ENCODE measurements at regions not wholly inside any gene's neighbourhood (a gene's known extent, or its start where the extent isn't known, plus 50 kb on each side); places are given as distances from the start of the nearest gene placed in this dataset.

DNA sequence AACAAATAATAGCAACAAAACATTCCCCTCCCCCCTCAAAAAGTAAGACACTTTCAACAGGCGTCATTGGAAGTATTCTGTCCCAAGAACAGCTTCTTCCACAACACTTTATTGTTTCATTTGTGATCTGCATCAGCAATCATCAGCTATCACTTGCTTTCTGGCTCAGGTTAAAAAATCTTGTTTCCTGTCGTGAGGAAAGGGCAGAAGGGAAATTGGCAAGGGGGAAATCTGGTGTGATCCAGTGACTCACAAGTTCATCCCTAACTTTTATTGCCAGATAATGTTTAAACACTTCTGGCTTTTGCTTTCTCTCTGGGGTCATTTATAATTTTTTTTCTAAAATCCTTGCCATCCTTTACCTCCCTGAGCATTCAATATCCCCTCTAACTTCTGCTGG, 247.4 kb upstream of the GIMD1 start:
- H3K9me3 Mint-ChIP-seq: peaks cover under 1% of the 10 kb centered on the region
- H3K27me3 Mint-ChIP-seq: no peaks in the 10 kb centered on the region
- H3K4me1 Mint-ChIP-seq: no peaks in the 10 kb centered on the region
- intact Hi-C loops (cut with micrococcal nuclease): no loop called here
- H3K4me3 Mint-ChIP-seq: no peak overlapping the region
- DNase-seq: no peak
- no peaks in the 10 kb centered on the region for H3K36me3 Mint-ChIP-seq (ENCODE audit: low read depth)
- no peak overlapping the region for H3K27ac Mint-ChIP-seq

DNA sequence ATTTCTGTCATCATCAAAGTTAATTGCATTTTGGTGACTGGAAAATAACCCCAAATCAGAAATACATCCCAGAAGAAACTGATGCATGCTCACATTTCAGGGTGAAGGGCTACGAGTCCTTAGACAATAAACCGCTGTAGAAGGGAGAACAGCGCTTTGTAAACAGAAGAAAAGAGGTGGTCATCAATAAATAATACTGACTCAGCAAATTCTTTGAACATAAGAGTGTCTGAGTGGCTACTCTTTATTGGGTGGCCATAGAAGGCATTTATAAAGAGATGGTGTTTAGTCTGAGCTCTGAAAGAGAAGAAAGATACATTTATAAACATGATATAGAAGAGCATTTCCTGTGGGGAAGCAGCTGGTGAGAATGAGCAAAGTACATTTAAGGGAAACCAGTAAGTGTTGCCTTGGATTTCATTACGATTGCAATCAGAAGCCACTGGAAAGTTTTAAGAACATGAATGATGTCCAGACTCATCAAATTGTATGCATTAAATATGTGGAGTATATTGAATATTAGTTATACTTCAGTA, 246.9 kb upstream of the GIMD1 start:
- H3K27ac Mint-ChIP-seq: no peak overlapping the region
- H3K4me3 Mint-ChIP-seq: no peak overlapping the region
- H3K27me3 Mint-ChIP-seq: no peaks in the 10 kb centered on the region
- no peak for DNase-seq
- intact Hi-C loops (cut with micrococcal nuclease): no loop called here
- no peaks in the 10 kb centered on the region for H3K36me3 Mint-ChIP-seq (ENCODE audit: low read depth)
- H3K9me3 Mint-ChIP-seq: peaks cover 3% of the 10 kb centered on the region
- no peaks in the 10 kb centered on the region for H3K4me1 Mint-ChIP-seq

DNA sequence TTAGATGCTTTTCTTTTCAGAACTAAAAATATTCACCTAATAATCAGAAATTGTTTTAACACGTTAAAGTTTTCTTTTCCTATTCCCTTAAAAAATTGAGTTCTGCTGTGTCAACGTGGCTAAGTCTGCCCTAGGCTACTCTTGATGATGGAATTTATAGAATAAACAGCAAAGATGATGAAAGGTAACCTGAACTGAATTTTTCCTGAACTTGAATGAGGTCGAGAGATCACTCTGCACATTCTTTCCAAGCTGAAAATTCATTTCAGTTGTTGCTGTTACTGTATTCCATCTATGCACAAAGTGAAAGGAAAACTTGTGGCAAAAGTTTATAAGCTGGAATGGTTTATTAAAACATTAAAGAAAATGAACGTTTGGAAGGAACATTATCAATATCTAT, 245.9 kb upstream of the GIMD1 start:
- no peaks in the 10 kb centered on the region for H3K4me1 Mint-ChIP-seq
- H3K36me3 Mint-ChIP-seq (ENCODE audit: low read depth): no peaks in the 10 kb centered on the region
- no peak overlapping the region for H3K27ac Mint-ChIP-seq
- intact Hi-C loops (cut with micrococcal nuclease): no loop called here
- H3K4me3 Mint-ChIP-seq: no peak overlapping the region
- no peaks in the 10 kb centered on the region for H3K27me3 Mint-ChIP-seq
- DNase-seq: no peak
- H3K9me3 Mint-ChIP-seq: peaks cover 3% of the 10 kb centered on the region

DNA sequence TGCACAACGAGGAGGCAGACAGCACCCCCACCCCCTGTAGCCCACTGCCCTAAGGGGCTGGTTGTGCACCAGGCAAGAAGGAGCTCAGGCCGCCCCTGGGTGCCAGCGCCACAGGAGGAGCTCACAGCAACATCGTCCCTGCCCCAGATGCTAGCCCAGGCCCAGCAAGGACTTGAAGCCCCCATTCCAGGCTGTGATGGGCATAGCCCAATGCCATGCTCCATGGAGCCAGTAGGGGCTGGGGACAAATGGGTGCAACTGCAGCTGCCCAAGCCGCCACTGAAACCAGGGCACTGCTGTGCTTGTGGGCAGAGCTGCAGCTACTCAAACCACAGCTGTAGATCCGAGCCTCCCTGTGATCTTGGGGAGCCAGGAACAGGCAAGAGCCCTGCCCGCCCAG, 241.3 kb upstream of the GIMD1 start:
- Mint-ChIP-seq H3K27me3 (no peaks in the 10 kb centered on the region), H3K4me1 (no peaks in the 10 kb centered on the region), H3K4me3 (no peak overlapping the region), H3K36me3 (ENCODE audit: low read depth) (no peaks in the 10 kb centered on the region), H3K9me3 (peaks cover 3% of the 10 kb centered on the region), H3K27ac (no peak overlapping the region)
- intact Hi-C loops (cut with micrococcal nuclease): no loop called here
- DNase-seq: no peak

DNA sequence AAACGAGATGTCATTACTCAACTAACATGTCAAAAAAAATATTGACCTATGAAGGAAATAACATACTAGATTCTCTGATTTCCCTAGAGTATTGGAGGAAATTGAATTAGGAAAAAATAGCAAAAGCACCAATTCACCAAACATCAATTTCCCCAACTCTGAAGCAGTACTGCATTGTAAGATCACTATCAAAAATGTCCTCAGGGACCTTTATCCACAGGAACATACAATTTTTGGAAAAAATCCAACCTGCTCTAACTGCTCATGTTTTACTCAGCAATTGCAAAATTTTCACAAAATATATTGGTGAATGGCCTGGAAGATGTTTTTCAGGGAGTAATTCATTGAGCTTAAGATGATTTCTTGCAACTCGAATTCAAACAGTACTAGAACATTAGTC, 239.0 kb upstream of the GIMD1 start:
- Mint-ChIP-seq H3K36me3 (ENCODE audit: low read depth) (no peaks in the 10 kb centered on the region), H3K27ac (no peak overlapping the region), H3K4me1 (no peaks in the 10 kb centered on the region), H3K4me3 (no peak overlapping the region), H3K27me3 (no peaks in the 10 kb centered on the region), H3K9me3 (peaks cover 3% of the 10 kb centered on the region)
- intact Hi-C loops (cut with micrococcal nuclease): no loop called here
- no peak for DNase-seq

DNA sequence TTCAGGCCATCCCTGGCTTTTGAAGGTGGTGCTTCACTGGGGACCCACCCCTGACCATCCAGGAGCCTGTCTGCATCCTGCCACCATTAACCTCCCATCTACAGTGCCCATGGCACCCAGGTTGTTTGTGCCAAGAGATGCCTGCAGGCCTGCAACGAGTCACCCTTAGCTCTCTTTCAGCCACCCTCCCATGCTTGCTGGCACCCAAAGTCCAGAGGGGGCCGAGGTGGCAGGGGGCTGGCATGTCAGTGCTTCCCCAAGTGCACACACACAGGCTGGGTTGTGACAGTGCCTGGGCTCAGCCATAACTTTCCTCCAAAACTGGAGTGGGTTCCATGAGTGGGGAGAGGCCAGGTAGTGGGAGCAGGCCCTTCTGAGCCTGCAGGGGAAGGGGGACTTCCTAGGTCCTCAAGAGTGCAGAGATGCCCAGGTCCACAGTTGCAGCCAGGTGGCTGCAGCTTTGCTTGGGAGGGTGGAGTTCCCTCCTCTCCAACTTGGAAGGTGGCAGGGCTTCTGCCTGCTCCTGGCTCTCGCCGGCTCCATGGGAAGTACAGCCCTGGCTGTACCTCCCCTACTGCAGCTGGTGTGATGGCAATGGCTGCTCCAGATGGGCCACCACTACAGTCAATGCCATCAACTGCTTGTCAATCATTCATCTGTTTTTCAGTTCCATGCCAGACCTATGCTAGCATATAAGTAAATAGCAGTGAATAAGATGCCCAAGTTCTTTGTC, 235.9 kb upstream of the GIMD1 start:
- no peaks in the 10 kb centered on the region for H3K9me3 Mint-ChIP-seq
- no peak overlapping the region for H3K4me3 Mint-ChIP-seq
- no peak for DNase-seq
- no peak overlapping the region for H3K27ac Mint-ChIP-seq
- H3K4me1 Mint-ChIP-seq: no peaks in the 10 kb centered on the region
- H3K36me3 Mint-ChIP-seq (ENCODE audit: low read depth): no peaks in the 10 kb centered on the region
- intact Hi-C loops (cut with micrococcal nuclease): no loop called here
- H3K27me3 Mint-ChIP-seq: no peaks in the 10 kb centered on the region

DNA sequence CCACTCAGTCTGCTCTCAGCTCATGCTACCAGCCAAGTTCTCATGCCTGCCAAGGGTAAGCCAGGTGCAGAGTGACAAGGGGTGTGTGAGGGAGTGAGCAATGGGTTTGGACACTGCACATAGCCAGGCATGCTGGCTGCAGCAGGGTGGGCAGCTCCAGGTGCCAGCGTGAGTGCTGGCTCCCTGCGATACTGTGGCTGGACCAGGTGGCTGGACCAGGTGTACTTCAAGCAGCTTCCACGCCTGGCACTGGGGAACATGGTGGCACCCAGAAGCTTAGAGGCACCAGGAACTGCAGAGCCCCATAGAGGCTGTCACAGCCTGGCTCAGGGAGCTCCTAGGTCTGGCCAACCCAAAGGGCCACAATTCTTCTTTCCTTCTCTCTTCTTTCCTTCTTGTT, 234.9 kb upstream of the GIMD1 start:
- no peaks in the 10 kb centered on the region for H3K9me3 Mint-ChIP-seq
- no peak for DNase-seq

DNA sequence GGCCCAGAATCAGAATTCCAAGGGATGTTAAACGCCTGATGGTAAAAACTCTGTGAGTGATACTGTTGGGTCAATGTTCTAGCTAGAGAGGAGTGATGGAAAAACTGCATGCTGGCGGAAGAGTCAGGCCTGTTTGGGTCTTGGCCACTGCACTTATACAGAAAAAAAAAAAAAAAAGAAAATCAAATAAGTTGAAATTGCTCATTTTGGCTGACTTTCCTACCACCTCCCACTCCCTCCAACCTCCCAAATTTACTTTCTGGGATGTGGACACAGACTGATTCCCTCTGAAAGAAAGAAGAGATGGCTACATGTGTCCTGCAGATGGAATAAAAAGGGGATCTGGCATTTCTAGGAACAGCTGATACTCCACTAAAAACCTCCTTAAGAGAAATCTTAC, 234.1 kb upstream of the GIMD1 start:
- no peaks in the 10 kb centered on the region for H3K36me3 Mint-ChIP-seq (ENCODE audit: low read depth)
- no peak overlapping the region for H3K27ac Mint-ChIP-seq
- H3K27me3 Mint-ChIP-seq: no peaks in the 10 kb centered on the region
- DNase-seq: no peak
- no peak overlapping the region for H3K4me3 Mint-ChIP-seq
- intact Hi-C loops (cut with micrococcal nuclease): no loop called here
- H3K9me3 Mint-ChIP-seq: no peaks in the 10 kb centered on the region
- no peaks in the 10 kb centered on the region for H3K4me1 Mint-ChIP-seq

More for the DNA sequence above, 234.9 kb upstream of the GIMD1 start:
- no peaks in the 10 kb centered on the region for H3K36me3 Mint-ChIP-seq (ENCODE audit: low read depth)
- H3K4me1 Mint-ChIP-seq: no peaks in the 10 kb centered on the region
- intact Hi-C loops (cut with micrococcal nuclease): no loop called here
- H3K4me3 Mint-ChIP-seq: no peak overlapping the region
- H3K27ac Mint-ChIP-seq: no peak overlapping the region
- no peaks in the 10 kb centered on the region for H3K27me3 Mint-ChIP-seq

DNA sequence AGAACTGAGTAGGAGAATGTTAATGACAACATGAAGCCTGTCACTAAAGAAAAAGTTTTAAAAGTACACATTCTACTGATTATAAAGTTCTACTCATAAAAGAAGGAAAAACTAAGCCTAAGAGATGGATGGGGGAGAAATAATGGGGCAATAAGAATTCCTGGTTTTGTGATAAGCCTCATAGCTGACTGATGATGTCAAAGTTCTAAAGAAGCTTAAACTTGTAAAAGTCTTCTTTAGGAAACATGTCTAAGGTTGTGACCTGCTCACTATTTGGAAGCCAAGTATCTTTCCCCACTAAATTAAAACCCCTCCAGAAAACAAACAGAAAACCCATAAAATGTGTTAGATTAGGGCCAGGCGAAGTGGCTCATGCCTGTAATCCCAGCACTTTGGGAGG, 232.9 kb upstream of the GIMD1 start:
- Mint-ChIP-seq H3K27me3 (no peaks in the 10 kb centered on the region), H3K4me1 (no peaks in the 10 kb centered on the region), H3K9me3 (no peaks in the 10 kb centered on the region), H3K27ac (no peak overlapping the region), H3K36me3 (ENCODE audit: low read depth) (no peaks in the 10 kb centered on the region), H3K4me3 (no peak overlapping the region)
- no peak for DNase-seq
- intact Hi-C loops (cut with micrococcal nuclease): no loop called here

DNA sequence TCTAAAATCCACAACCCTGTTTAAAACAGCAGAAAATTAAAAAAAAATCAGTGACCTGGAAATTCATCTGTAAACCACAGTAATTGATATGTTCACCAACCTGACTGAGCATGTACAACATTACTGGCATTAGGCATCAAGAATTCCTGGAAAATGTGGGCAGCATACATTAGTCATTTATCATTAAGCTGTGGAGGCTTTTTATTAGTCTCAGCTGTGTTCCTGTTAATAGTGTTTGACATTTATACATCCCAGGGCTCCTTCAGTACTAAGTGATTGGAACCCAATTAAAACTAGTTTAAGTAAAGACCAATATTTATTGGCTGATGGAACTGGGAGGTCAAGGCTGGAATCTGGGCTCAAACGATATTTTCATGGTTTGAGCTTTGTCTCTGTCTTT, 227.3 kb upstream of the GIMD1 start:
- Mint-ChIP-seq H3K27me3 (no peaks in the 10 kb centered on the region), H3K36me3 (ENCODE audit: low read depth) (no peaks in the 10 kb centered on the region), H3K4me3 (no peak overlapping the region), H3K4me1 (no peaks in the 10 kb centered on the region), H3K27ac (no peak overlapping the region), H3K9me3 (no peaks in the 10 kb centered on the region)
- intact Hi-C loops (cut with micrococcal nuclease): no loop called here
- no peak for DNase-seq

DNA sequence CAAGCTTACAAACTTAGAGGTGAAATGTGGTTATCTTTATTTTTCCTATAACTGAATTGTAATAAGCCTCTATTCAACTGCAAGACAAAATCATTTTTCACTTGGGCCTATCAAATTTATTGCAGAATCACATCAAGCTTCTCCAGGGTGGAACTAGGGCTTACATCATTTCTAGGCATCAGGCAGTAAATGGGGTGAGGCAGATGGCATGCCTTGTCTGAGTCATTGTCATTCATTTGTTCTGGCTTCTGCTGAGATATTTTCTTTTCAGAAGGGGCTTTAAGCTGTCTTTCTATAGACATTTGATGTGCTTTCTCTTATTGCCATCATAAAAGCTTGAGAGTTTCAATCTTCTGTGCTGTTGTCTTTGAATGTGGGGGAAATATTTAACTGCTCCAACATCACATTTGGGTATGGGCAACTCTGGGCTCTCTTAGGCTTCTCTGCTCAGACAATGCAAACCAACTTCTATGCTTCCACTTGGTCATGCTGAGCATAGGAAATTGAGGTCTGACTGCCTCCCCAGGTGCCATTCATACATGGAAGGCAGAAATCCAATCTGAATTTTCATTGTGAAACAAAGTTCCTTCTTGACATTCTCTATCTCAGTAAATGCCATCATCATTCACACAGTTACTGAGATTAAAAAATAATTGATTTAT, 225.8 kb upstream of the GIMD1 start:
- Mint-ChIP-seq H3K9me3 (no peaks in the 10 kb centered on the region), H3K4me1 (no peaks in the 10 kb centered on the region), H3K36me3 (ENCODE audit: low read depth) (no peaks in the 10 kb centered on the region), H3K27me3 (no peaks in the 10 kb centered on the region), H3K27ac (no peak overlapping the region), H3K4me3 (no peak overlapping the region)
- intact Hi-C loops (cut with micrococcal nuclease): no loop called here
- no peak for DNase-seq

DNA sequence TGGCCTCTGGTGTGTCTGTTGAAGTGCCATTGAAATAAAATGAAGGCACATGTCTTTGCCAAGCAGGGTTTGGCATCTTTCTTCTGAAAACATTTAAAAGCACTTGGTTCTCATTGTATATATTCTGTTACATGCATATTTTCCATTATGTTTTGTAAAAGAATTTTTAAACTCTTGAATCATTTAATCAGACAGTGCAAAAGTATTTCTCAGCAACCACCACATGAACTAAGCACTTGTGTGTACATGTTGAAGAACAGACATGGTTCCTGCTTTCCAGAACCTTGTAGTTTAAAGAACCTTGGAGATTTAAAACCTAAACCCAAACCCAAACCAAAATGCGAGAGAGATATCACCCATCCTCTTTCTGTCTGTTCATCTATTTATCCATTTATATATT, 220.3 kb upstream of the GIMD1 start:
- no peaks in the 10 kb centered on the region for H3K9me3 Mint-ChIP-seq
- no peak overlapping the region for H3K27ac Mint-ChIP-seq
- intact Hi-C loops (cut with micrococcal nuclease): no loop called here
- no peak for DNase-seq
- H3K27me3 Mint-ChIP-seq: no peaks in the 10 kb centered on the region
- no peaks in the 10 kb centered on the region for H3K4me1 Mint-ChIP-seq
- no peaks in the 10 kb centered on the region for H3K36me3 Mint-ChIP-seq (ENCODE audit: low read depth)
- H3K4me3 Mint-ChIP-seq: no peak overlapping the region

DNA sequence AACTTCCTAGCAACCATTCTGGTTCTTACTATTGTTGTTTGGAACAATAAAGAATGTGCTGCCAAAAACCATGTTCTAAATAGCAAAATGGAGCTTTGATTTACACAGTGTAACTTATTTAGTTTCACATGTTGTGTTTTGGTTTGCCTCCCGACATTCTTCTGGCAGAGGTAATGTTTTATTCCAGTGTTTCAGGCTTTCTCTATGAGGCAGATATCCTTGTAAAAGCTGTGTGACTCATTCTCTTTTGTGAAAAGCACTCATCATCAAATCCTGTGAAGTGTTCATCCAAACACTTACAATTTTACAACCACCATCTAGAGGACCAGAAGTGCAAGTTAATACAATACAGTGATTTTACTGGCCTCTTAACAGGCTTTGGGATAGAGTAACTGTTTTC, 219.0 kb upstream of the GIMD1 start:
- H3K9me3 Mint-ChIP-seq: no peaks in the 10 kb centered on the region
- intact Hi-C loops (cut with micrococcal nuclease): no loop called here
- no peak for DNase-seq
- H3K4me1 Mint-ChIP-seq: no peaks in the 10 kb centered on the region
- no peaks in the 10 kb centered on the region for H3K36me3 Mint-ChIP-seq (ENCODE audit: low read depth)
- no peaks in the 10 kb centered on the region for H3K27me3 Mint-ChIP-seq
- no peak overlapping the region for H3K27ac Mint-ChIP-seq
- H3K4me3 Mint-ChIP-seq: no peak overlapping the region

DNA sequence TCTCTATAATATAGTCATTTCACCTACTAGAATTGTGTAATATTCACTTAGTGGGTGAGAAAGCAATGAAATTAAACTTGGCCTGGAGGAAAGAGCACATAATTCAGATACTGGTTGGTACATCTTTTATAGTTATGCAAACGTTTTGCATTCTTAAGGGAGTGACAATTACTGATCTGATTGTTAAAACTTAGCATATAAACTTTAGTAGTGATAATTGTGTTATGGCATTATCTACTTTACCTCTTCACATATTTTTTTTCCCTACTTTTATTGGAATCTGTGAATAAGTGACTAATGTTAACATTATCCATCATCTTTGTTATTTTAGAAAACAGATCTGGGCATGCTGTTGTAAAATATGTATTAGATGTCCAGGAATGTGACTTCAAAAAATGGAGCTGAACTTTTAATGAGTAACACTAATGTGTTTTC, 217.4 kb upstream of the GIMD1 start:
- Mint-ChIP-seq H3K27ac (no peak overlapping the region), H3K4me3 (no peak overlapping the region), H3K36me3 (ENCODE audit: low read depth) (no peaks in the 10 kb centered on the region), H3K9me3 (no peaks in the 10 kb centered on the region), H3K4me1 (no peaks in the 10 kb centered on the region), H3K27me3 (no peaks in the 10 kb centered on the region)
- intact Hi-C loops (cut with micrococcal nuclease): no loop called here
- no peak for DNase-seq
